ENCODE measurements at regions not wholly inside any gene's neighbourhood (a gene's known extent, or its start where the extent isn't known, plus 50 kb on each side); places are given as distances from the start of the nearest gene placed in this dataset.

GRCh38 chr4:126465341-126465740 is 1150.6 kb downstream of the FAT4 start:
- dilution Hi-C loops (cut with MboI; ENCODE audit: extremely low pct_ligation_motif_present, low sequenced_read_pairs): no loop called here
- H3K9me1 ChIP-seq (replicated peaks; ENCODE audit: control insufficient read depth, extremely low read depth, insufficient read depth, low read length): no peaks in the 10 kb centered on the region
- H3K4me3 ChIP-seq (replicated peaks in 1 of 3; ENCODE audit: insufficient read depth in 1 of 3, low read depth in 1 of 3, low read length in 3 of 3): no peak overlapping the region
- FAIRE-seq: no peak
- H2AFZ ChIP-seq (ENCODE audit: low read depth, low read length): no peak overlapping the region
- no peaks in the 10 kb centered on the region for H4K20me1 ChIP-seq (replicated peaks; ENCODE audit: control insufficient read depth, extremely low read depth, insufficient read depth, low read length)
- CTCF ChIA-PET: no interaction called here
- DNase-seq (ENCODE audit: low read depth, low spot score): no peak
- no peak for TF ChIP-seq CTCF (IDR thresholded peaks at IDR 0.05; ENCODE audit: extremely low read depth in 1 of 2, insufficient read depth in 1 of 2, low read depth in 1 of 2, low read length in 2 of 2)
- TF ChIP-seq POLR2AphosphoS5 (IDR thresholded peaks at IDR 0.05; ENCODE audit: insufficient read depth, low read depth, low read length): no peak
- TF ChIP-seq EZH2 (IDR thresholded peaks at IDR 0.05; ENCODE audit: borderline replicate concordance, low read depth, low read length, severe bottlenecking): no peak
- no peak for TF ChIP-seq POLR2A (IDR thresholded peaks at IDR 0.05; ENCODE audit: low read depth, low read length)
- no peak for TF ChIP-seq MAX (IDR thresholded peaks at IDR 0.05; ENCODE audit: insufficient read depth, insufficient read length)
- no peaks in the 10 kb centered on the region for H3K4me1 ChIP-seq (ENCODE audit: control insufficient read depth, extremely low read depth, insufficient read depth, low read length)
- H3K9ac ChIP-seq (replicated peaks; ENCODE audit: extremely low read depth, insufficient read depth, low read length): no peak overlapping the region
- BruUV-seq (replicated peaks): no TSS peak
- H3K79me2 ChIP-seq (ENCODE audit: control insufficient read depth, insufficient read depth, low read length): no peaks in the 10 kb centered on the region
- no peaks in the 10 kb centered on the region for H3K27me3 ChIP-seq (ENCODE audit: control insufficient read depth in 2 of 2, insufficient read depth in 2 of 2, low read length in 2 of 2)
- intact Hi-C loops (cut with micrococcal nuclease): no loop called here
- no peaks in the 10 kb centered on the region for H3K9me3 ChIP-seq (replicated peaks; ENCODE audit: control insufficient read depth, insufficient read depth, low read length)
- no peak overlapping the region for H3K27ac ChIP-seq (ENCODE audit: insufficient read depth, low read depth, low read length)
- POLR2A ChIA-PET: no interaction called here
- H3K4me2 ChIP-seq (ENCODE audit: insufficient read depth, low read length): no peak overlapping the region
- no peaks in the 10 kb centered on the region for H3K36me3 ChIP-seq (ENCODE audit: control insufficient read depth in 2 of 2, extremely low read depth in 1 of 2, insufficient read depth in 2 of 2, low read length in 2 of 2)

GRCh38 chr4:126466848-126467247 is 1152.1 kb downstream of the FAT4 start:
- CTCF ChIA-PET: no interaction called here
- FAIRE-seq: no peak
- no peak for DNase-seq (ENCODE audit: low read depth, low spot score)
- Histone ChIP-seq H3K4me2 (ENCODE audit: insufficient read depth, low read length) (no peak overlapping the region), H3K79me2 (ENCODE audit: control insufficient read depth, insufficient read depth, low read length) (no peaks in the 10 kb centered on the region), H3K27me3 (ENCODE audit: control insufficient read depth in 2 of 2, insufficient read depth in 2 of 2, low read length in 2 of 2) (no peaks in the 10 kb centered on the region), H3K9ac (replicated peaks; ENCODE audit: extremely low read depth, insufficient read depth, low read length) (no peak overlapping the region), H3K36me3 (ENCODE audit: control insufficient read depth in 2 of 2, extremely low read depth in 1 of 2, insufficient read depth in 2 of 2, low read length in 2 of 2) (no peaks in the 10 kb centered on the region), H3K9me1 (replicated peaks; ENCODE audit: control insufficient read depth, extremely low read depth, insufficient read depth, low read length) (no peaks in the 10 kb centered on the region), H3K4me3 (replicated peaks in 1 of 3; ENCODE audit: insufficient read depth in 1 of 3, low read depth in 1 of 3, low read length in 3 of 3) (no peak overlapping the region), H3K4me1 (ENCODE audit: control insufficient read depth, extremely low read depth, insufficient read depth, low read length) (peaks cover 2% of the 10 kb centered on the region), H3K27ac (ENCODE audit: insufficient read depth, low read depth, low read length) (no peak overlapping the region), H4K20me1 (replicated peaks; ENCODE audit: control insufficient read depth, extremely low read depth, insufficient read depth, low read length) (no peaks in the 10 kb centered on the region), H2AFZ (ENCODE audit: low read depth, low read length) (no peak overlapping the region), H3K9me3 (replicated peaks; ENCODE audit: control insufficient read depth, insufficient read depth, low read length) (no peaks in the 10 kb centered on the region)
- TF ChIP-seq JUN (IDR thresholded peaks at IDR 0.05; ENCODE audit: borderline replicate concordance, insufficient read depth, insufficient read length, low read depth) (no peak), MYC (IDR thresholded peaks at IDR 0.05; ENCODE audit: low read depth, low read length) (no peak), CTCF (IDR thresholded peaks at IDR 0.05; ENCODE audit: extremely low read depth in 1 of 2, insufficient read depth in 1 of 2, low read depth in 1 of 2, low read length in 2 of 2) (no peak), POLR2A (IDR thresholded peaks at IDR 0.05; ENCODE audit: low read depth, low read length) (no peak), POLR2AphosphoS5 (IDR thresholded peaks at IDR 0.05; ENCODE audit: insufficient read depth, low read depth, low read length) (no peak), MAX (IDR thresholded peaks at IDR 0.05; ENCODE audit: insufficient read depth, insufficient read length) (no peak)
- intact Hi-C loops (cut with micrococcal nuclease) (no loop called here), dilution Hi-C loops (cut with MboI; ENCODE audit: extremely low pct_ligation_motif_present, low sequenced_read_pairs) (no loop called here)
- POLR2A ChIA-PET: no interaction called here
- BruUV-seq (replicated peaks): no TSS peak
